ENCODE measurements at regions not wholly inside any gene's neighbourhood (a gene's known extent, or its start where the extent isn't known, plus 50 kb on each side); places are given as distances from the start of the nearest gene placed in this dataset.

GRCh38 chr7:106471021-106471420 lies 186.2 kb upstream of the NAMPT start:
- Histone ChIP-seq H3K36me3 (ENCODE audit: control insufficient read depth, insufficient read depth, low read length) (no peaks in the 10 kb centered on the region), H3K4me1 (ENCODE audit: control insufficient read depth, insufficient read depth, low read length) (no peaks in the 10 kb centered on the region), H3K4me3 (ENCODE audit: insufficient read depth, low read depth, low read length) (no peak overlapping the region), H3K9me3 (ENCODE audit: control insufficient read depth, low read length) (no peaks in the 10 kb centered on the region), H3K27me3 (ENCODE audit: control insufficient read depth, insufficient read depth, low read length, poor library complexity, severe bottlenecking) (no peaks in the 10 kb centered on the region), H3K27ac (ENCODE audit: insufficient read depth, low read depth, low read length, poor library complexity, severe bottlenecking) (no peak overlapping the region)
- 92 to 96% methylated on average over 2 of the region's 2 CpGs for WGBS, 2 experiments

- H3K27me3 ChIP-seq (ENCODE audit: control insufficient read depth, insufficient read depth, low read length, poor library complexity, severe bottlenecking), result no peaks in the 10 kb centered on the region
These were observed 182.1 kb upstream of the NAMPT start for GRCh38 chr7:106466867-106467266.

GRCh38 chr7:106465704-106466468 lies 181.1 kb upstream of the NAMPT start:
- WGBS, 2 experiments, result 96% methylated on average over 5 of the region's 5 CpGs
- Histone ChIP-seq H3K27me3 (ENCODE audit: control insufficient read depth, insufficient read depth, low read length, poor library complexity, severe bottlenecking) (no peaks in the 10 kb centered on the region), H3K36me3 (ENCODE audit: control insufficient read depth, insufficient read depth, low read length) (no peaks in the 10 kb centered on the region), H3K27ac (ENCODE audit: insufficient read depth, low read depth, low read length, poor library complexity, severe bottlenecking) (no peak overlapping the region), H3K4me3 (ENCODE audit: insufficient read depth, low read depth, low read length) (no peak overlapping the region), H3K4me1 (ENCODE audit: control insufficient read depth, insufficient read depth, low read length) (peaks cover 7% of the 10 kb centered on the region), H3K9me3 (ENCODE audit: control insufficient read depth, low read length) (no peaks in the 10 kb centered on the region)

More at GRCh38 chr7:106466867-106467266, 182.1 kb upstream of the NAMPT start:
- no peak overlapping the region for H3K4me3 ChIP-seq (ENCODE audit: insufficient read depth, low read depth, low read length)
- H3K4me1 ChIP-seq (ENCODE audit: control insufficient read depth, insufficient read depth, low read length), result peaks cover 7% of the 10 kb centered on the region
- H3K9me3 ChIP-seq (ENCODE audit: control insufficient read depth, low read length), result no peaks in the 10 kb centered on the region
- no peak overlapping the region for H3K27ac ChIP-seq (ENCODE audit: insufficient read depth, low read depth, low read length, poor library complexity, severe bottlenecking)
- 90 to 98% methylated on average over 5 of the region's 5 CpGs for WGBS, 2 experiments
- H3K36me3 ChIP-seq (ENCODE audit: control insufficient read depth, insufficient read depth, low read length), result no peaks in the 10 kb centered on the region

GRCh38 chr7:106464651-106465050 lies 179.9 kb upstream of the NAMPT start:
- Histone ChIP-seq H3K27ac (ENCODE audit: insufficient read depth, low read depth, low read length, poor library complexity, severe bottlenecking) (no peak overlapping the region), H3K27me3 (ENCODE audit: control insufficient read depth, insufficient read depth, low read length, poor library complexity, severe bottlenecking) (no peaks in the 10 kb centered on the region), H3K4me3 (ENCODE audit: insufficient read depth, low read depth, low read length) (no peak overlapping the region), H3K4me1 (ENCODE audit: control insufficient read depth, insufficient read depth, low read length) (peaks cover 7% of the 10 kb centered on the region), H3K9me3 (ENCODE audit: control insufficient read depth, low read length) (no peaks in the 10 kb centered on the region), H3K36me3 (ENCODE audit: control insufficient read depth, insufficient read depth, low read length) (no peaks in the 10 kb centered on the region)
- WGBS, 2 experiments, result 93 to 95% methylated on average over 2 of the region's 2 CpGs

- no peak overlapping the region for H3K27ac ChIP-seq (ENCODE audit: insufficient read depth, low read depth, low read length, poor library complexity, severe bottlenecking)
- no peak overlapping the region for H3K4me3 ChIP-seq (ENCODE audit: insufficient read depth, low read depth, low read length)
- no peaks in the 10 kb centered on the region for H3K9me3 ChIP-seq (ENCODE audit: control insufficient read depth, low read length)
- 87 to 92% methylated on average over 2 of the region's 2 CpGs for WGBS, 2 experiments
- H3K4me1 ChIP-seq (ENCODE audit: control insufficient read depth, insufficient read depth, low read length), result peaks cover 7% of the 10 kb centered on the region
- H3K27me3 ChIP-seq (ENCODE audit: control insufficient read depth, insufficient read depth, low read length, poor library complexity, severe bottlenecking), result no peaks in the 10 kb centered on the region
- H3K36me3 ChIP-seq (ENCODE audit: control insufficient read depth, insufficient read depth, low read length), result no peaks in the 10 kb centered on the region
These were observed 179.2 kb upstream of the NAMPT start for GRCh38 chr7:106463851-106464611.

- no peaks in the 10 kb centered on the region for H3K27me3 ChIP-seq (ENCODE audit: control insufficient read depth, insufficient read depth, low read length, poor library complexity, severe bottlenecking)
- H3K9me3 ChIP-seq (ENCODE audit: control insufficient read depth, low read length), result peaks cover 5% of the 10 kb centered on the region
- 7 to 47% methylated on average over 1 to 2 of the region's 3 CpGs for WGBS, 2 experiments
- H3K4me1 ChIP-seq (ENCODE audit: control insufficient read depth, insufficient read depth, low read length), result peaks cover 7% of the 10 kb centered on the region
- no peaks in the 10 kb centered on the region for H3K36me3 ChIP-seq (ENCODE audit: control insufficient read depth, insufficient read depth, low read length)
- H3K4me3 ChIP-seq (ENCODE audit: insufficient read depth, low read depth, low read length), result no peak overlapping the region
- no peak overlapping the region for H3K27ac ChIP-seq (ENCODE audit: insufficient read depth, low read depth, low read length, poor library complexity, severe bottlenecking)
These were observed 178.2 kb upstream of the NAMPT start for GRCh38 chr7:106462914-106463482.

- WGBS, 2 experiments, result 66 to 84% methylated on average over 3 to 4 of the region's 4 CpGs
- Histone ChIP-seq H3K4me3 (ENCODE audit: insufficient read depth, low read depth, low read length) (no peak overlapping the region), H3K9me3 (ENCODE audit: control insufficient read depth, low read length) (peaks cover 5% of the 10 kb centered on the region), H3K36me3 (ENCODE audit: control insufficient read depth, insufficient read depth, low read length) (no peaks in the 10 kb centered on the region), H3K4me1 (ENCODE audit: control insufficient read depth, insufficient read depth, low read length) (peaks cover 7% of the 10 kb centered on the region), H3K27ac (ENCODE audit: insufficient read depth, low read depth, low read length, poor library complexity, severe bottlenecking) (no peak overlapping the region), H3K27me3 (ENCODE audit: control insufficient read depth, insufficient read depth, low read length, poor library complexity, severe bottlenecking) (no peaks in the 10 kb centered on the region)
These were observed 177.6 kb upstream of the NAMPT start for GRCh38 chr7:106462365-106462859.

- H3K4me3 ChIP-seq (ENCODE audit: insufficient read depth, low read depth, low read length), result no peak overlapping the region
- no peaks in the 10 kb centered on the region for H3K36me3 ChIP-seq (ENCODE audit: control insufficient read depth, insufficient read depth, low read length)
- H3K4me1 ChIP-seq (ENCODE audit: control insufficient read depth, insufficient read depth, low read length), result peaks cover 7% of the 10 kb centered on the region
- H3K27ac ChIP-seq (ENCODE audit: insufficient read depth, low read depth, low read length, poor library complexity, severe bottlenecking), result no peak overlapping the region
- peaks cover 7% of the 10 kb centered on the region for H3K9me3 ChIP-seq (ENCODE audit: control insufficient read depth, low read length)
- 94% methylated on average over 6 of the region's 6 CpGs for WGBS, 2 experiments
- H3K27me3 ChIP-seq (ENCODE audit: control insufficient read depth, insufficient read depth, low read length, poor library complexity, severe bottlenecking), result no peaks in the 10 kb centered on the region
These were observed 176.0 kb upstream of the NAMPT start for GRCh38 chr7:106460792-106461254.

GRCh38 chr7:106459397-106460072 lies 174.8 kb upstream of the NAMPT start:
- Histone ChIP-seq H3K27me3 (ENCODE audit: control insufficient read depth, insufficient read depth, low read length, poor library complexity, severe bottlenecking) (no peaks in the 10 kb centered on the region), H3K9me3 (ENCODE audit: control insufficient read depth, low read length) (peaks cover 9% of the 10 kb centered on the region), H3K36me3 (ENCODE audit: control insufficient read depth, insufficient read depth, low read length) (no peaks in the 10 kb centered on the region), H3K4me3 (ENCODE audit: insufficient read depth, low read depth, low read length) (no peak overlapping the region), H3K27ac (ENCODE audit: insufficient read depth, low read depth, low read length, poor library complexity, severe bottlenecking) (no peak overlapping the region), H3K4me1 (ENCODE audit: control insufficient read depth, insufficient read depth, low read length) (peaks cover 7% of the 10 kb centered on the region)
- WGBS, 2 experiments, result 93 to 94% methylated on average over 7 of the region's 7 CpGs
